ENCODE measurements at regions not wholly inside any gene's neighbourhood (a gene's known extent, or its start where the extent isn't known, plus 50 kb on each side); places are given as distances from the start of the nearest gene placed in this dataset.

GRCh38 chr1:58082596-58082995 is 463.9 kb downstream of the OMA1 start:
- no peak overlapping the region for H3K4me3 ChIP-seq (ENCODE audit: low read depth in 1 of 3, low read length in 3 of 3)
- TF ChIP-seq, protein P1, sequence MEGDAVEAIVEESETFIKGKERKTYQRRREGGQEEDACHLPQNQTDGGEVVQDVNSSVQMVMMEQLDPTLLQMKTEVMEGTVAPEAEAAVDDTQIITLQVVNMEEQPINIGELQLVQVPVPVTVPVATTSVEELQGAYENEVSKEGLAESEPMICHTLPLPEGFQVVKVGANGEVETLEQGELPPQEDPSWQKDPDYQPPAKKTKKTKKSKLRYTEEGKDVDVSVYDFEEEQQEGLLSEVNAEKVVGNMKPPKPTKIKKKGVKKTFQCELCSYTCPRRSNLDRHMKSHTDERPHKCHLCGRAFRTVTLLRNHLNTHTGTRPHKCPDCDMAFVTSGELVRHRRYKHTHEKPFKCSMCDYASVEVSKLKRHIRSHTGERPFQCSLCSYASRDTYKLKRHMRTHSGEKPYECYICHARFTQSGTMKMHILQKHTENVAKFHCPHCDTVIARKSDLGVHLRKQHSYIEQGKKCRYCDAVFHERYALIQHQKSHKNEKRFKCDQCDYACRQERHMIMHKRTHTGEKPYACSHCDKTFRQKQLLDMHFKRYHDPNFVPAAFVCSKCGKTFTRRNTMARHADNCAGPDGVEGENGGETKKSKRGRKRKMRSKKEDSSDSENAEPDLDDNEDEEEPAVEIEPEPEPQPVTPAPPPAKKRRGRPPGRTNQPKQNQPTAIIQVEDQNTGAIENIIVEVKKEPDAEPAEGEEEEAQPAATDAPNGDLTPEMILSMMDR (IDR thresholded peaks at IDR 0.05; ENCODE audit: low read depth, low read length, missing input control) = no peak
- TF ChIP-seq JUND (IDR thresholded peaks at IDR 0.05) (no peak), NR2F2 (IDR thresholded peaks at IDR 0.05) (no peak), RAD21 (IDR thresholded peaks at IDR 0.05) (no peak), YY1 (IDR thresholded peaks at IDR 0.05) (no peak), ZBTB33 (IDR thresholded peaks at IDR 0.05) (no peak), TAF1 (conservative IDR thresholded peaks at IDR 0.05) (no peak), HNF4A (conservative IDR thresholded peaks at IDR 0.05) (no peak), FOXA2 (IDR thresholded peaks at IDR 0.05) (no peak), HNF4G (IDR thresholded peaks at IDR 0.05) (no peak), EGR1 (IDR thresholded peaks at IDR 0.05; ENCODE audit: low read depth in 2 of 2) (no peak)
- TF ChIP-seq, protein P2, sequence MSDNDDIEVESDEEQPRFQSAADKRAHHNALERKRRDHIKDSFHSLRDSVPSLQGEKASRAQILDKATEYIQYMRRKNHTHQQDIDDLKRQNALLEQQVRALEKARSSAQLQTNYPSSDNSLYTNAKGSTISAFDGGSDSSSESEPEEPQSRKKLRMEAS (IDR thresholded peaks at IDR 0.05) = no peak
- WGBS = 82% methylated on average over 5 of the region's 5 CpGs
- H3K27ac ChIP-seq (ENCODE audit: low read depth in 1 of 2, low read length in 2 of 2) = no peak overlapping the region
- H3K4me1 ChIP-seq (ENCODE audit: control insufficient read depth in 4 of 4, insufficient read depth in 4 of 4, low read length in 3 of 4) = no peaks in the 10 kb centered on the region
- H3K27me3 ChIP-seq (ENCODE audit: control insufficient read depth in 4 of 4, insufficient read depth in 4 of 4, low read length in 3 of 4) = peaks cover 0 to 7% (median 0%) of the 10 kb centered on the region in 4 donors
- no peaks in the 10 kb centered on the region for H3K36me3 ChIP-seq (ENCODE audit: control insufficient read depth in 4 of 4, insufficient read depth in 3 of 4, low read depth in 1 of 4, low read length in 3 of 4)
- H3K9me3 ChIP-seq (ENCODE audit: control insufficient read depth in 4 of 4, low read length in 3 of 4) = no peaks in the 10 kb centered on the region
- H3K9ac ChIP-seq (ENCODE audit: low read depth in 1 of 2, low read length in 2 of 2) = no peak overlapping the region
- DNase-seq (ENCODE audit: low spot score) = no peak

DNA sequence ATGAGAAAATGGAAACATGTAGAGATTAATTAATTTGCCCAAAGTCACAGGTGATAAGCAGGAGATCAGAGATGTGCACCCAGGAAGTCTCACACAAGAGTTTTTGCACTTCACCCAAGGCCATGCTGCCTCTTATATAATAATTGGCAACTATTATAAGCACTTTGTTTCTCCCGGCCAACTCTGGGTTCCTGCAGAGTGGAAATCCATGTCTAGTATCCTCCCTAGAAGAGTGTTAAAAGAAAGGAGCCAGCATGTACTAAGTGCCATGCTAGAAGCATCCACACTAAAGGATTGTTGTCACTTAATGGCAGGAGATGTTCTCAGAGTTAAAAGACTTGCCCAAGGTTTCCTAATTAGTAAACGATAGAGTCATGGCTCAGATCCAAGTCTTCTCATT is 470.3 kb downstream of the OMA1 start:
- Histone ChIP-seq H3K27ac (ENCODE audit: low read depth in 1 of 2, low read length in 2 of 2) (no peak overlapping the region), H3K36me3 (ENCODE audit: control insufficient read depth in 4 of 4, insufficient read depth in 3 of 4, low read depth in 1 of 4, low read length in 3 of 4) (no peaks in the 10 kb centered on the region), H3K9ac (ENCODE audit: low read depth in 1 of 2, low read length in 2 of 2) (no peak overlapping the region), H3K9me3 (ENCODE audit: control insufficient read depth in 4 of 4, low read length in 3 of 4) (no peaks in the 10 kb centered on the region), H3K4me1 (ENCODE audit: control insufficient read depth in 4 of 4, insufficient read depth in 4 of 4, low read length in 3 of 4) (peaks cover 0 to 3% (median 0%) of the 10 kb centered on the region in 4 donors), H3K27me3 (ENCODE audit: control insufficient read depth in 4 of 4, insufficient read depth in 4 of 4, low read length in 3 of 4) (no peaks in the 10 kb centered on the region), H3K4me3 (ENCODE audit: low read depth in 1 of 3, low read length in 3 of 3) (no peak overlapping the region)
- 67% methylated on average over 2 of the region's 2 CpGs for WGBS
- TF ChIP-seq YY1 (IDR thresholded peaks at IDR 0.05) = no peak
- no peak for TF ChIP-seq ZBTB33 (IDR thresholded peaks at IDR 0.05)
- no peak for TF ChIP-seq NR2F2 (IDR thresholded peaks at IDR 0.05)
- no peak for TF ChIP-seq GABPA (IDR thresholded peaks at IDR 0.05 in 1 of 2, conservative IDR thresholded peaks at IDR 0.05 in 1 of 2)
- no peak for TF ChIP-seq RXRA (IDR thresholded peaks at IDR 0.05)
- TF ChIP-seq FOXA1 (IDR thresholded peaks at IDR 0.05) = no peak
- no peak for TF ChIP-seq TAF1 (conservative IDR thresholded peaks at IDR 0.05)
- no peak for TF ChIP-seq HNF4G (IDR thresholded peaks at IDR 0.05)
- TF ChIP-seq, protein P3, sequence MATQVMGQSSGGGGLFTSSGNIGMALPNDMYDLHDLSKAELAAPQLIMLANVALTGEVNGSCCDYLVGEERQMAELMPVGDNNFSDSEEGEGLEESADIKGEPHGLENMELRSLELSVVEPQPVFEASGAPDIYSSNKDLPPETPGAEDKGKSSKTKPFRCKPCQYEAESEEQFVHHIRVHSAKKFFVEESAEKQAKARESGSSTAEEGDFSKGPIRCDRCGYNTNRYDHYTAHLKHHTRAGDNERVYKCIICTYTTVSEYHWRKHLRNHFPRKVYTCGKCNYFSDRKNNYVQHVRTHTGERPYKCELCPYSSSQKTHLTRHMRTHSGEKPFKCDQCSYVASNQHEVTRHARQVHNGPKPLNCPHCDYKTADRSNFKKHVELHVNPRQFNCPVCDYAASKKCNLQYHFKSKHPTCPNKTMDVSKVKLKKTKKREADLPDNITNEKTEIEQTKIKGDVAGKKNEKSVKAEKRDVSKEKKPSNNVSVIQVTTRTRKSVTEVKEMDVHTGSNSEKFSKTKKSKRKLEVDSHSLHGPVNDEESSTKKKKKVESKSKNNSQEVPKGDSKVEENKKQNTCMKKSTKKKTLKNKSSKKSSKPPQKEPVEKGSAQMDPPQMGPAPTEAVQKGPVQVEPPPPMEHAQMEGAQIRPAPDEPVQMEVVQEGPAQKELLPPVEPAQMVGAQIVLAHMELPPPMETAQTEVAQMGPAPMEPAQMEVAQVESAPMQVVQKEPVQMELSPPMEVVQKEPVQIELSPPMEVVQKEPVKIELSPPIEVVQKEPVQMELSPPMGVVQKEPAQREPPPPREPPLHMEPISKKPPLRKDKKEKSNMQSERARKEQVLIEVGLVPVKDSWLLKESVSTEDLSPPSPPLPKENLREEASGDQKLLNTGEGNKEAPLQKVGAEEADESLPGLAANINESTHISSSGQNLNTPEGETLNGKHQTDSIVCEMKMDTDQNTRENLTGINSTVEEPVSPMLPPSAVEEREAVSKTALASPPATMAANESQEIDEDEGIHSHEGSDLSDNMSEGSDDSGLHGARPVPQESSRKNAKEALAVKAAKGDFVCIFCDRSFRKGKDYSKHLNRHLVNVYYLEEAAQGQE (IDR thresholded peaks at IDR 0.05) = no peak
- no peak for TF ChIP-seq JUND (IDR thresholded peaks at IDR 0.05)
- TF ChIP-seq, protein P2 (IDR thresholded peaks at IDR 0.05) = no peak
- TF ChIP-seq HNF4A (conservative IDR thresholded peaks at IDR 0.05) = no peak
- TF ChIP-seq, protein P1 (IDR thresholded peaks at IDR 0.05; ENCODE audit: low read depth, low read length, missing input control) = no peak
- TF ChIP-seq SP1 (IDR thresholded peaks at IDR 0.05) = no peak
- no peak for TF ChIP-seq RAD21 (IDR thresholded peaks at IDR 0.05)
- TF ChIP-seq EGR1 (IDR thresholded peaks at IDR 0.05; ENCODE audit: low read depth in 2 of 2) = no peak
- TF ChIP-seq, protein P4, sequence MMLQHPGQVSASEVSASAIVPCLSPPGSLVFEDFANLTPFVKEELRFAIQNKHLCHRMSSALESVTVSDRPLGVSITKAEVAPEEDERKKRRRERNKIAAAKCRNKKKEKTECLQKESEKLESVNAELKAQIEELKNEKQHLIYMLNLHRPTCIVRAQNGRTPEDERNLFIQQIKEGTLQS (IDR thresholded peaks at IDR 0.05) = no peak
- DNase-seq (ENCODE audit: low spot score) = no peak

Data from liver (tissue), 8 donors.